ENCODE measurements at regions not wholly inside any gene's neighbourhood (a gene's known extent, or its start where the extent isn't known, plus 50 kb on each side); places are given as distances from the start of the nearest gene placed in this dataset.
"Not testable (repeated sequence)": the region's sequence is repeated elsewhere in the genome, so short reads cannot be mapped to it uniquely, and the experiment has no call there.

DNA sequence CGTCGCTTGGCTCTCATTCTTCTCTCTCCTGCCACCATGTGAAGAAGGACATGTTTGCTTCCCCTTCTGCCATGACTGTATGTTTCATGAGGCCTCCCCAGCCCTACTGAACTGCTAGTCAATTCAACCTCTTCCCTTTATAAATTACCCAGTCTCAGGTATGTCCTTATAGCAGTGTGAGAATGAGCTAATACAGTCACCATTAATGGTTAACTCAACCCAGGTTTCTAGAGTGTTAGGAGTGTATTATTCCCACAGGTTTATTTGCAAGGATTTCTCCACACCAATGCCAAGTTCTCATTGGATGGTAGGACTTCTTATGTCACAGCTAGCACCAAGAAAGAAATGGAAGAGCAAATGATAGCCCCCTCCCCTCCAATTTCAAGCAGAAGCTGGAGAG, 71.9 kb downstream of the DYNAP start:
- no peak for DNase-seq

DNA sequence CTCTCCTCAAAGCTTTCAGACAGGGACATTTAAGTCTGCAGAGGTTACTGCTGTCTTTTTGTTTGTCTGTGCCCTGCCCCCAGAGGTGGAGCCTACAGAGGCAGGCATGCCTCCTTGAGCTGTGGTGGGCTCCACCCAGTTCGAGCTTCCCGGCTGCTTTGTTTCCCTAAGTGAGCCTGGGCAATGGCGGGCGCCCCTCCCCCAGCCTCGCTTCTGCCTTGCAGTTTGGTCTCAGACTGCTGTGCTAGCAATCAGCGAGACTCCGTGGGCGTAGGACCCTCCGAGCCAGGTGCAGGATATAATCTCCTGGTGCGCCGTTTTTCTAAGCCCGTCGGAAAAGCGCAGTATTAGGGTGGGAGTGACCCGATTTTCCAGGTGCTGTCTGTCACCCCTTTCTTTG, 78.7 kb downstream of the DYNAP start:
- DNase-seq, result not testable (repeated sequence)

DNA sequence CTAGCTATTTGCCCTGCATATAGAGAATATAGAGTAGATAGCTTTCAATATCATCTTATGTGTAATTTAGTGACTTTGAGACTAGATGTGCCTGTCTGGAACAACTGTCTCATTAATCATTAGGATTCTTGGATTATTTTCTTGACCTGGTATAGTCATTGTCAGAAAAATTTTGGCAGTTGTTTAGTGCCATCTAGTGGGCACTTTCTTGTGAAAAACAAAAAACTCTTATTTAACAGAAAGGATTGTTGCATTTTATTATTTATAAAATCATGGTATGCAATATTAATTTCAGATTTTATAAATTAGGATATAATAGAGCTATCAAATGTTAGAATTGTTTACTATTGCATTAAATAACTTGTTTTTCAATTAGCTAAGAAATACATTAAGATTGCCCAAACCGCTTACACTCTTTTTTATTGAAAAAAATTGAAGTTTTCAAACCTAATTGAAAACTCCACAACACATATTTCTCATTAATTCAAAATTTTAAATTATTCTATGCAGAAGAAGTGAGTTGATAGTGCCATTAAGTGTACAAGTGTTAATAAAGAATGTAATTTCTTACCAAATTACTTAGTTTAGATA, 80.3 kb downstream of the DYNAP start:
- DNase-seq, result no peak

DNA sequence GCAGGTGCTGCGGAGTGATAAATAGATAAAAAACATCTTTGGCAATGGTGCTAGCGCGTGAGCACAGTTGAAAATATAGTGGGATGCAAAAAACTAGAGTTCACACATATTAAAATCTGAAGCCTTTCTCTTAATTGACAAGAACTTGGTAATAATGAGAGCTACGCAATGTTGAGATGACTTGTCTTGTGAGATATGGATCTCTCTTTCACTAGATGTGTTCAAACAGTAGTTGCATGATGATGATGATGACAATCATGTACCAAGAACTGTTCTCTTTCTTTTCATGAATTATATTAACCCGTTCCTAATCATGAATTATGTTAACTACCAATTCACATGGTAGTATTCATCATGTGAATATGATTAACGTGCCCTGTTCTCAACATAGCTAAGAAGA, 81.1 kb downstream of the DYNAP start:
- DNase-seq, result no peak

DNA sequence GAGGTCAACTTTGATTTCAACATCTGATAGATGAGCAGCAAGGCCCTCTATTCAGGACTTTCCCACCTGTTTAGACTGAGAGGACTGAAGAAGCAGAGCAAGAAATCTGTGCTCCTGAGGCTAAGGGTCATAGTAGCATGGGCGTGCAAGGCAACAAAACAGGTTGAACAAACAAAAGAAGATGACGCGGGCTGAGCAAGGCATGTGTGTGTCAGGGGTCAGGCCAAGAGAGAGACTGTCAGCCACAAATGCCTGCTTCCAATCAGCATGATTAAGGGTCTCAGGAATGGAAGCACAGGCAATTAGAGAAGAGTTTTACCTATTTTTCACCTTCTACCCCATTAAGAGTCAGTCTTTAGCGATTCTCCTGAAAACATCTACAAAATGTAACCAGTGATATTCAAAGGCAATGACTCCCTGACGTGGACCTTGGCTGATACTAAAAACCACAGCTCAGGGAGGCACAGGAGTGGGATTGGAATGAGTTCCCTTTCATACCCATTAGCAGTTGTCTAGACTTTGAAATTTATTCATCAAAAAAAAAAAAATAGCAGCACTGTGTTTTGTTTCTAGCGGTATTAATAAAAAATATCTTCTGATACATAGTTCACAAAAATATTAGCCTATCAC, 81.9 kb downstream of the DYNAP start:
- DNase-seq, result no peak

DNA sequence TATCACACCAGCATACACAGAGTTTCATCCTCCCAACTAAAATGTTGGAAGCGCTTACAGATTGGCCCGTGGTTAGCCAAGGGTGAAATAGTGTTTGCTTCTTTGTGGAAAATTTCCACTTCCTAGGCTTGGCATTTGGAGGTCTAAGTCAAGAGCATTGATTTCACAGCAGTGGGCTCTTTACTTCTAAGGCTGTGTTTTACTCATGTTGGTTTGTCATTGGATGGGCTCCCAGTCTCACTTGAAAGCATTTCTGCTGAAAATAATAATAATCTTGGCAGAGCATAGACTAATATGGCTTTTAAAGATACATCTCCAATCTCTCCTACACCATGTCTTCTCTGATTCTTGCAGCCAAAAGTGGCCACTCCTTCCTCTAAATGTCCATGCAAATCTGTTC, 82.9 kb downstream of the DYNAP start:
- no peak for DNase-seq

DNA sequence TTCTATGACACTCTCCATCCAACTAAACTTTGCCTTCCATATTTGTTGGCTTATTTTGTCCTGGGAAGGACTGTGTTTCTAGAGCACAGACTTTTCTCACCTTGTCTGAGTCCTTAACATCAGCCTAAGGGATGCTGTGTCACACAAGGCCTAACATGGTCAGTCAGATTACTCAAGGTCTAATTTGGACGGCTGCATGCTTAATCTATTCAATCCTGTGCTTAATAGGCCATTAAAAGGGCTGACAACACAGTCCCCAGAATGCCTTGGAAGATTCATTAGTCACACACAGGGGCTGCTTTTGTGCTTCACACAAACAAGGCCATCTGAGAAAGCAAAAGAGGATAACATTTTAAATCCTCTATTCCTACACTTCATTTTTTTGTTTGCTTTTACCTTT, 84.0 kb downstream of the DYNAP start:
- no peak for DNase-seq

DNA sequence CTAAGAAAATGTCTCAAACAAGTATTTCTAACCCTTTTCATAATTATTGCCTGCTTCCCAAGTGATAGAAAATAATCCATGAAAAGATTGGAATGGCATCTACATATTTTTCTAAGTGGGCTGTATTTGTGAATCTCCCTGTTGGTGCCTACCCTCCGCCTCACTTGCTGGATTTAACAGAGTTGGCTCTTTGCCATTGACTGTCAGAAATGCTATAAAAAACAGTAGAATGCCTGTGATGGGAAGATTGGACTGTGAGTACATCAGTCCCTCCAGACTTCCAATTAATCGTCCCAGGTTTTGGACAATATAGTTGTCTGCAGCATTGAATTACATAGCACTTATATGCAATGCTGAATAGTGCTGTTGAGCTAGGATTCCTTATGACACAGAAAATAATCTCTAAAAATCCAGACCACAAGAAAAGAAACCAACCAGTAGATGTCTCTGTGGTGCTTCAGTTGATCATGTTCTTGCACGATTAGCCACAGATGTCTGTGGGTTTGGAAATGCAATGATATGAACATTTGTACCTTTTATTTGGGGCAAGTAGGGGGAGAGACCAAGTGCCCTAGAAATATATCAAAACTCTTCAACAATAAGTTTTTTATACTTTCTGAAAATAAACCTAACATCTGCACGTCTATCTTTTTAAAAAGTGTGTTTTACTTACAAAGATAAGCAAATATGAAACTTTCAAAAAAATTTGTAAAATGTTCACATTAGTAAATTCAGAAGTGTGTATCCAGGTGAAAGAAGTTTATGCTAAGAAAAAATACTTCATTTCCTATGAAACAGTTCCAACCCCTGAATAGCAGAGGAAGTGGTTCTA, 88.5 kb downstream of the DYNAP start:
- no peak for DNase-seq

DNA sequence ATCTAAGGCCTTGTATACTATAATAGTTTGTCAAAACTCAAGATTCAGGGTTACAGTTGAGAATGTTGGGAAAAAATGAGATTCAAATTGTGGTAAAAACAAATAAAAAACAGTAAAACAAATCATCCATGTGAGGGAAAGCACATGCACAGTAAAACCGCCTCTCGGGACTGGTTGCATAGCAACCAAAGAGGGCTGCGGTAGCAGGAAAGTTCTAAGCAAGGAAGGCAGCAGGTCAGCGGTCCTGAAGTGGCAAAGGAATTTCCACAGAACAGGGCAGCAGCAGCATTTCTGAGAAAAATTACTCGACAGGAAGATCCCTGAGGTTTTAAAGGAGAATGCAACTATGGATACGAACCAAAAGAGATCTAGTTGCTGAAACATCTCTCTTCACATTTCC, 93.7 kb downstream of the DYNAP start:
- no peak for DNase-seq

DNA sequence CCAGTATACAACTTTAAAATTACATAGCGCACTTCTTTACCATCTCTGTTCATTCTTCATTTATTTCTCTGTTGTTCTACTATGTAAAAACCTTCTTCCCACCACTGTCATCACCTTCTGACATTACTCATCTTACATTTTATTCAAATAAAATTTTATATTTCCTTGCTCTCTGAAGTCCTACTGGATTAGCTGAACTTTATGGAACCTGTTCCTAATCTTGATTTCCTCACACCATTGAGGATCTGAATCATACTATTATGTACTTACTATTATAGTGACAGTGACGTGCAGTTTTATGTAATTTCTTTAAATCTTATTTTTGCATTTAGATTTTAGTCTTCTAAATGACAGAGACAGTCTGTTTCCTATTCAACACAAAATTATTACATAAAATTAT, 98.3 kb downstream of the DYNAP start:
- no peak for DNase-seq

DNA sequence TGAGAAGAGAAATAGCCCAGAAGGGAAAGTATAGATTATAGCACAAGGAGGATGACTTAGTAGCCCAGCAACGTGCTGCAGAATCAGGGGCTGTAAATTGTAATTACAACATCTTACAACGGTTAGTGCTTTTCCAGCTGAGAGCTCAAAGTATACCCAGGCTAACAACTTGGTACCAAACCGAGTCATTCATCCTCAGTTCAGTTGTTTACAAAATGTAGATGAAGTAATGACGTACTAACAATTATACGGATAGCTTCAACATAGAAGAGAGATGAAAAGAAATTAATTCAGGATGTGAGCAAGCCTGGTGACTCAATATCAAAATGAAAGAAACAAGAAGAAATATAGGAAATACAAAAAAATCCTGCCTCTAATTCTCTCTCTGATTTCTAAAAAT, 99.2 kb downstream of the DYNAP start:
- no peak for DNase-seq

DNA sequence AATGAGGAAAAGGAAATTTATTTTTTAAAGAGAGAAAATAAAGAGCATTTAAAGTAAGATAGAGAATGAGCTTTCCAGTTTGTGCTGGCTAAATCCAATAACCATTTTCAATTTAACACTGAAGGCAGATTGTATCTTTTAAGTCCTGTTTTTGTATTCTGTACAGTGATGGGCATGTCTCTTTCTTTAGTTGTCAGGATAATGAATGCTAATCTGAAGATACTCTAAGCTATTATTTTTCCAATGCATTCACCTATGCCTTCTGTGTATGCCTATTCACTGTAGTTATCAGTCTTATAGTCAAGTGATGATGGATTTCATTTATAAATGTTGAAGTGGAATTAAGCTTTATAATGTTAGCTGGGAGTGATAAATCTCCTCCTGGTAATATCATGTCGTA, 101.4 kb downstream of the DYNAP start:
- no peak for DNase-seq

DNA sequence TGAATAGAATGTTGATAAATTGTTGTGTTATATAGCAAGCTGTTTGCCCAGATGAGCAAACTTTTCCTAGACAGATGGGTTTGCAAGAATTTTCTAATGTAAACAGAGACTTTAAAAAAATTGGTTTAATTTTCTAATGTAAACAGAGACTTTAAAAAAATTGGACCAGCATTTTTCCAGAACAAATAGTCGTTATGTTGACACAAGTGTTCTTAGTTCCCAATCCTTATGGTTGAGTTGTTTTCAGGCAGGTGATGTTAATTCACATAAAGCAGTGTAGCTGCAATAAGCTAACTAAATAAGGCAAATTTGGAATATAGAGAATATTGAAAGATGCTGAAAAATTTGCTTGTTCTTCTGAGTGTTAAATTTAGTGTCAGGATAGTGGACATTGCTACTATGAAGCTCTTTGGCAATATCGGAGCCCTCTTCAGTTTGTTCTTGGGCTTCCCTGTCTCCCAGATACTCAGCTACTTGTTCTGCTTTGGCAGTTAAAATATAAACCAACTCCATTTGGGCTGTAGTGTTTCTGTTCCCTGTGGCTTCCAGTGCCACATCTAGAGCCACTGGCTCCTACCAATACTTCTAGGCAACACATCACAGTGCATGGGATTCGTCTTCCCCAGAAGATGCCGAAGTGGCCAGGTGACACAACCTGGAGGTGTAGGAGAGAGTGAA, 105.7 kb downstream of the DYNAP start:
- DNase-seq, result no peak

DNA sequence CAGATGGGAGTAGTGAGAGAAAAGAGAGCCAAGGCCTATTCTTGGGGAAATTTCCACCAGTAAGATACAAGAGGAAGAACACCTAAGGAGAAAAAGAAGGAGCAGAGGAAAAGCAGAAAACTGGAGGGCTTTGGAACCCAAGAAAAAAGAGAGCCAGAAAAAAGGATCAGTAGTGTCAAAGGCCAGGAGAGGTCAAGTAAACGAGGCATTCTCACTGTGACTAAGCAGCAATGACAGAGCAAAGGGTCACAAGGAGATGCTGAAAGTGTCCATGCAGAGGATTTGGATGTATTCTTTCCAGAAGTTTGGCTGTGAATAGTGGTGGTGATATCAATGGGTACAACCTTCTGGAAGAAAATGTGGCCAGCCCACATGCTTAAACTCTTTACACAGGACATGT, 109.5 kb downstream of the DYNAP start:
- no peak for DNase-seq

DNA sequence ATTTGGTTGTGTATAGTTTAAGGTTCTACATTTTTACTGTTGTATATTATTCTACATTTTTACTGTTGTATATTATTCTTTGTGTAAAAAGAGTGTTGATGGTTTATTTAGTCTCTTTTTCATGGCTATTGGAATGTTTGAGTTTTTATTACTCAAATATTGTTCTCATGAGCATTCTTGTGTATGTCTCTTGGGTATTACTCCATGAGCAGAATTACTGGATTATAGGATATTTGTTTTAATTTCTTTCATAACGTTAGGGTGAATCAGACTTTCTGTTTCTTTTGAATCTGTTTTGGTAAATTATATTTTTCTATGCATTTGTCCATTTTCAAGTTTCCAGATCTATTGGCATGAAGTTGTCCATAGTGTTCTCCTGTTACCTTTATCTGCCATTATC, 111.6 kb downstream of the DYNAP start:
- no peak for DNase-seq

DNA sequence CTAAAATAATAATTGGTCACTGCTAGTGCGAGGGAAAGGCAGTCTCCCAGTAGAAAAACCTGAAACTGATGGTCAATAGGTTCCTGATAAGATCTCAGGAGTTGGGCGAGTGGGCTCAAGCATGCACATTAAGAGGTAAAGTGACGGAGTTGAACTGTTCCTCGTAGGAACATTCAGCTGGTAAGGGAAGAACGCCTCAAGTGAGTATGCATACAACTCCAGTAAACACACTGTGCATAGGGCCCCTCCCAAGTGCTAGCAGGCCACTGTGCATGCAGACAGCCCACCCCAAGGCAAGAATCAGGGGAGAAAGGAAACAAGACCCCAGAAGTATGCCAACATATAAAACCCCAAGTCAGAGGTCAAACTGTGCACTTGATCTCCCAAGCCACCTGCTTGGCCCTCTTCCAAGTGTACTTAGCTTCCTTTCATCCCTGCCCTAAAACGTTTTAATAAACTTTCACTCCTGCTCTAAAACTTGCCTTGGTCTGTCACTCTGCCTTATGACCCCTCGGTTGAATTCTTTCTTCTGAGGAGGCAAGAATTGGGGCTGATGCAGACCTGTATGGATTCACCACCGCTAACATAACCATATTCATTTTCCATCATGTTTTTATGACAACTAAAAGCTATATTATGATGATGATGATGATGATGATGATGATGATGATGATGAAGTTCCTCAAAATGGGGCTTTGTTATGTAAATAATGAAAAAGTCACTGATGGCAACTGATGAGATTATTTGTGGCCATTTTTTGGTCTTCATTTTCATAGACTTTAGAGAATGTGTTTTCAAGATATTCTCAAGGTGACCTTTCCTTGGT, 118.0 kb upstream of the RAB27B start:
- no peak for DNase-seq

DNA sequence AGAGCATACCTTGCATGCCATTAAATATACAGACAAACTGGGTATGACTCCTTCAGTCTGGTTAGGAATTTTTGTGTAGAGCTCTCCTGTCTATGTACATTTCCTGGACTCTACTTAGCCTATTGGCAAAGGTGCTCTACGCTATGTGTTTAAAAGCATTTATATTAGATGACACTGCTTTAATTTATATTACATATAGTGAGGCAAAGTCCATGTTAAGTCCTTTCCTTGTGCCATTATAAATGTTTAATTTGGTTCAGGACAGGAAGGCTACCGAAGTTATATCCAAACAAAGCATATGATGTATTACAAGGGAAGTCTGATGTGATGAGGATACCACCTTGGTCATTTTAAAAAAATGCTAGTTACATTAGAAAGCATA, 117.4 kb upstream of the RAB27B start:
- no peak for DNase-seq

DNA sequence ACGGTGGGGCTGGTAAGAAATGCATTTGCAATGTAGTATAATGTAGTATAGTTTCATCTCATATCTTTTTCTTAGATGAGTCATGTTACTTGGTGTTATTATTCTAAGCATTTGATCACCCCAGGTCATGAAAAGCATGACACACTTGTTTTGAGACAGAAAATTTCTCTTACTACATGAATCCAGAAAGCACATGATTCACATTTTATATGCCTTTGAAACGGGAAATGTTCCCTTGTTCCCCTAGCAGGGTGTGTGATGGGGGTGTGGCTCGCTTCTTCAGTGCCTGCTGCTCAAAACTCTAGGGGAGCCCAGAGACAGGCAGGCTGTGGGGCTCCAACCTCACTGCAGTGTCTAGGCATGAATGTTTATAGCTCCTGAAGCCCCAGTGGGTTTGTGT, 116.0 kb upstream of the RAB27B start:
- DNase-seq, result no peak

DNA sequence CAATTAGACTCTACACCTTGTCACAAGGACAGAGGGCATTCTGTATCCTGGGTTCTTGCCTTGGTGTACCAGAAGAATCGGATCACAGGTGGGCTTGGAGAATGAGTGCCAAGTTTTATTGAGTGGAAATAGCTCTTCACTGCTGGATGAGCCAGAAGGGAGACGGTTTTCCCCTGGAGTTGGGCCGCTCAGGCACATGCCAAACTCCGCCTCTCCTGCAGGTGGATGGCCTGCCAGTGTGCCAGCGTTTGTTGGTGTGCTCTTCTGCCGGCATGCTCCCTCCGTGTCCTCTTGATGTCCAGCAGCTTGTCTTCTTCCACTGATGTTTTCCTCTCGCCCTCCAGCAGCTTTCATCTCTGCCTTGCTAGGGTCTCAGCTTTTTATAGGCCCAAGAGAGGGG, 115.5 kb upstream of the RAB27B start:
- no peak for DNase-seq

DNA sequence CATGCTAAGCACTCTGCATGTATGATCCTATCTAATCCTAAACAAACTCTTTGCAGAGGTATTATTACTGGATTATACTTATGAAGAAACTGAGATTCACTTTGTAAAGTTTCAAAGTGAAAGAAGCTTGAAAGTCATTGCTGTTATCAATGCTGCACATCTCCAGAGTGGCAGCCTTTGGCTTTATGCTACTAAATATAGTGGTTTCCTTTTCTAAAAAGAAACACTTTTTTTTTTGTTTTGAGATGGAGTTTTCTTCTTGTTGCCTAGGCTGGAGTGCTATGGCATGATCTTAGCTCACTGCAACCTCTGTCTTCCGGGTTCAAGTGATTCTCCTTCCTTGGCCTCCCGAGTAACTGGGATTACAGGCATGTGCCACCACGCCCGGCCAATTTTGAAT, 114.9 kb upstream of the RAB27B start:
- no peak for DNase-seq

DNA sequence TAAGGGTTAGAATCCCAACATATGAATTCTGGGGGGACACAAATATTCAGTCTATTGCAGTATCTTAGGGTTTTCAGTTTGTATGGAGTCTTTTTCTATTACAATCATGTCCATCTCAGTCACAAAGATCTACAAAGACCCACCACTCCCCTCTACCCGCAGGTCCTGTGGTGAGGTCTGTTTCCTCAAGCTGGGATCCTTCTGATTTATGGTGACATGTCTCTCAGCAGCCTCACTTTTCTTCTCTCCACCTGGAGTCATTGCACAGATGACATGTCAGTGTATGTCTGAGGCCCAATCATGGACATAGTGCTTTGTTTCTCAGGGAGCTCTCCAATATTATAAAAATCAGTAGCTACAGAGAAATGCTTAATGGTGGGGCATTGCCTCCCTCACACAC, 113.4 kb upstream of the RAB27B start:
- no peak for DNase-seq

DNA sequence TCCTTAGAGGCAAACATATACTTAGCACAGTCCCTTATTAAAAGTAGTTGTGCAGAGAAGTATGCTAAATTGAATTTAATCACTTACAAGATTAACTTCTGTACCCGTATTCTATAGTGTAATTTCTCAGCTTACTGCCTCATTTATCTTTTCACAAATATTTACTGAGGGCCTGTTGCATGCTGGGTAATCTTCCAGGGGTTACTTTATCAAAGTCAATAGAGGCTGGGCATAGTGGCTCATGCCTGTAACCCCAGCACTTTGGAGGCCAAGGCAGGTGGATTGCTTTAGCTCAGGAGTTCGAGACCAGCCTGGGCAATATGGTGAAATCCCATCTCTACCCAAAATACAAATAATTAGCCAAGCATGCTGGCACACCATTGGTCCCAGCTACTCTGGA, 111.7 kb upstream of the RAB27B start:
- no peak for DNase-seq

All from activated CD4-positive, alpha-beta T cell treated with anti-CD3 and anti-CD28 coated beads for 4 hours (primary cell).